CD14-positive monocyte (primary cell): ENCODE measurements at regions not wholly inside any gene's neighbourhood (a gene's known extent, or its start where the extent isn't known, plus 50 kb on each side); places are given as distances from the start of the nearest gene placed in this dataset.

Source experiments
- DNase-seq, 3 donors: peaks; one replicate each; pipeline ENCODE4 v3.0.0-alpha.2; 2011 to 2022
- H2AFZ ChIP-seq: 2 replicates; pipeline ENCODE4 v1.6.0; 2012; ENCODE audit warnings: mild to moderate bottlenecking, low read depth, low read length, inconsistent platforms; ENCODE audit not compliant: insufficient read depth, poor library complexity, severe bottlenecking
- H3K27ac ChIP-seq, 2 donors: 1 replicate in 1 of 2; 2 replicates in 1 of 2; pipeline ENCODE4 v1.5.1; 2012 to 2013; ENCODE audit warnings: low read length in 2 of 2, control low read depth in 1 of 2, inconsistent platforms in 1 of 2, low read depth in 1 of 2, mild to moderate bottlenecking in 1 of 2
- H3K27me3 ChIP-seq, 2 donors: one replicate each; pipeline versions ENCODE4 v1.6.0 to v1.6.1; 2011 to 2013; ENCODE audit warnings: low read length in 2 of 2; ENCODE audit not compliant: control insufficient read depth in 2 of 2, insufficient read depth in 2 of 2
- H3K36me3 ChIP-seq, 2 donors: replicated peaks in 1 of 2; 1 replicate in 1 of 2; 2 replicates in 1 of 2; pipeline versions ENCODE4 v1.5.1 to v1.6.1; 2012 to 2013; ENCODE audit warnings: low read length in 2 of 2, control low read depth in 1 of 2, inconsistent platforms in 1 of 2, mild to moderate bottlenecking in 1 of 2; ENCODE audit not compliant: insufficient read depth in 2 of 2, control insufficient read depth in 1 of 2
- H3K4me1 ChIP-seq, 2 donors: 1 replicate in 1 of 2; 2 replicates in 1 of 2; pipeline versions ENCODE4 v1.5.1 to v1.6.1; 2012 to 2013; ENCODE audit warnings: low read length in 2 of 2, control low read depth in 1 of 2, inconsistent platforms in 1 of 2, mild to moderate bottlenecking in 1 of 2, moderate library complexity in 1 of 2; ENCODE audit not compliant: insufficient read depth in 2 of 2, control insufficient read depth in 1 of 2
- H3K4me2 ChIP-seq: replicated peaks from 2 replicates; pipeline ENCODE3; 2012; ENCODE audit warnings: low read length, moderate library complexity, mild to moderate bottlenecking; ENCODE audit not compliant: poor library complexity, severe bottlenecking; ENCODE audit errors: extremely low read depth
- H3K4me3 ChIP-seq, 3 experiments: fragments of 200-600 bp in 1 of 3; sonication (generic) in 1 of 3; replicated peaks in 1 of 3; 1 replicate in 2 of 3; 2 replicates in 1 of 3; pipeline ENCODE4 v1.5.1; 2011 to 2013; ENCODE audit warnings: low read length in 3 of 3, mild to moderate bottlenecking in 3 of 3, control low read depth in 2 of 3, low read depth in 2 of 3, inconsistent platforms in 1 of 3, moderate library complexity in 1 of 3
- H3K79me2 ChIP-seq: 2 replicates; pipeline ENCODE4 v1.6.0; 2012; ENCODE audit warnings: mild to moderate bottlenecking, control low read depth, inconsistent platforms, low read length, moderate library complexity; ENCODE audit not compliant: insufficient read depth
- H3K9ac ChIP-seq: 2 replicates; pipeline ENCODE4 v1.6.0; 2017; ENCODE audit warnings: low read length, mild to moderate bottlenecking; ENCODE audit not compliant: insufficient read depth, poor library complexity, severe bottlenecking
- H3K9me3 ChIP-seq, 2 donors: replicated peaks in 1 of 2; 1 replicate in 1 of 2; 2 replicates in 1 of 2; pipeline versions ENCODE4 v1.5.1 to v1.6.1; 2012 to 2013; ENCODE audit warnings: low read length in 2 of 2, control low read depth in 1 of 2; ENCODE audit not compliant: control insufficient read depth in 1 of 2, insufficient read depth in 1 of 2
- H4K20me1 ChIP-seq: 2 replicates; pipeline ENCODE4 v1.6.0; 2012; ENCODE audit warnings: mild to moderate bottlenecking, low read length, control low read depth, moderate library complexity; ENCODE audit not compliant: insufficient read depth
- H3K27ac Mint-ChIP-seq, 7 donors: one replicate each; pipeline ENCODE4 v1.8.0; 2020; ENCODE audit warnings: mild to moderate bottlenecking in 7 of 7, mixed read lengths in 7 of 7, moderate library complexity in 6 of 7, inconsistent platforms in 2 of 7
- H3K27me3 Mint-ChIP-seq, 3 donors: one replicate each; pipeline ENCODE4 v1.8.0; 2021 to 2022; ENCODE audit warnings: low read depth in 3 of 3, mild to moderate bottlenecking in 3 of 3, mixed read lengths in 3 of 3, moderate library complexity in 3 of 3, inconsistent platforms in 1 of 3
- H3K36me3 Mint-ChIP-seq, 2 donors: one replicate each; pipeline ENCODE4 v1.8.0; 2020; ENCODE audit warnings: mixed read lengths in 2 of 2, inconsistent platforms in 1 of 2, mild to moderate bottlenecking in 1 of 2
- H3K4me1 Mint-ChIP-seq: one replicate; pipeline ENCODE4 v1.8.0; 2020; ENCODE audit warnings: mild to moderate bottlenecking, mixed read lengths
- H3K4me3 Mint-ChIP-seq, 2 donors: one replicate each; pipeline ENCODE4 v1.8.0; 2020; ENCODE audit warnings: mild to moderate bottlenecking in 2 of 2, mixed read lengths in 2 of 2, moderate library complexity in 1 of 2
- H3K9me3 Mint-ChIP-seq, 7 donors: one replicate each; pipeline ENCODE4 v1.8.0; 2020 to 2022; ENCODE audit warnings: mixed read lengths in 7 of 7, mild to moderate bottlenecking in 6 of 7, moderate library complexity in 6 of 7, inconsistent platforms in 2 of 7
- CTCF ChIP-seq: fragments of 200-600 bp; IDR thresholded peaks from one replicate; pipeline ENCODE4 v1.8.0; 2022; ENCODE audit warnings: antibody characterized with exemption, mild to moderate bottlenecking
- WGBS: methylation state at CpG from one replicate; pipeline ENCODE4 v1.1.5; 2013; ENCODE audit warnings: missing lambda C conversion rate; ENCODE audit not compliant: insufficient coverage; 5-methylcytosine and 5-hydroxymethylcytosine counted together
- intact Hi-C, 2 donors: fragments of 100-400 bp; cut with micrococcal nuclease; formaldehyde crosslinking; loops; one replicate each; pipeline versions ENCODE4 v1.15.0 to v1.15.1; 2023

GRCh38 chr11:50188040-50188439 lies 155.4 kb downstream of the OR4C45 start:
- no peak overlapping the region for H3K4me2 ChIP-seq
- intact Hi-C loops, result no loop called here
- H3K36me3 Mint-ChIP-seq, result no peaks in the 10 kb centered on the region
- no peak overlapping the region for H2AFZ ChIP-seq
- no peaks in the 10 kb centered on the region for H3K36me3 ChIP-seq
- no peak overlapping the region for H3K27ac ChIP-seq
- no peaks in the 10 kb centered on the region for H3K4me1 ChIP-seq
- no peak overlapping the region for H3K4me3 Mint-ChIP-seq
- DNase-seq, result no peak
- no CpG with 5 or more reads among the region's 1 CpG for WGBS
- TF ChIP-seq CTCF, result no peak
- H3K27me3 Mint-ChIP-seq, result peaks cover 0 to 1% (median 0%) of the 10 kb centered on the region in 3 donors
- peaks cover 22 to 28% of the 10 kb centered on the region in 2 donors for H3K9me3 ChIP-seq
- H3K27me3 ChIP-seq, result no peaks in the 10 kb centered on the region
- no peaks in the 10 kb centered on the region for H3K79me2 ChIP-seq
- no peak overlapping the region for H3K4me3 ChIP-seq
- H3K4me1 Mint-ChIP-seq, result no peaks in the 10 kb centered on the region
- no peaks in the 10 kb centered on the region for H4K20me1 ChIP-seq
- H3K9me3 Mint-ChIP-seq, result peaks cover 8 to 39% (median 17%) of the 10 kb centered on the region in 7 donors
- H3K27ac Mint-ChIP-seq, result no peak overlapping the region
- H3K9ac ChIP-seq, result no peak overlapping the region

DNA sequence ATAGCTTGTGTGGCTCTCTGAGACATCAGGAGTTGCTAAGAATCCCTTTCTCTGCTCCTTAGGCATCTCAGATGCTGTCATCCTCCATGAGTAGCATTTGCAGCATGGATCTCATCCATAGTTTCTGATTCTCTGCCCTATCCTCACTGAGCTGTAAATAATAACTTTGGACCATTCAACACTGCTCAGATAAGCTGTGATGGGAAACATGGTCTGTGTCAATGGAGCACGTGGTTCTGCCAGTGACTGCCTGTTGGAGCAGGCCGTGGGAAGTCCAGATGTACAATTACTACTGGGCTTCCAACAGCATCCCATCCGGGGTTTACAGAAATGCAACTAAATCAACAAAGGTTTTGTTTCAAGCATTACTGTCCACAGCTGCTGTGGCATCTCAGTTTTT lies 160.1 kb downstream of the OR4C45 start:
- no peaks in the 10 kb centered on the region for H3K27me3 ChIP-seq
- no peak overlapping the region for H3K9ac ChIP-seq
- H3K4me2 ChIP-seq, result no peak overlapping the region
- H3K36me3 ChIP-seq, result no peaks in the 10 kb centered on the region
- Mint-ChIP-seq H3K4me1 (no peaks in the 10 kb centered on the region), H3K27ac (no peak overlapping the region), H3K27me3 (peaks cover 0 to 1% (median 0%) of the 10 kb centered on the region in 3 donors), H3K36me3 (no peaks in the 10 kb centered on the region), H3K4me3 (no peak overlapping the region), H3K9me3 (peaks cover 3 to 30% (median 15%) of the 10 kb centered on the region in 7 donors)
- no peaks in the 10 kb centered on the region for H3K4me1 ChIP-seq
- 38% methylated on average over 2 of the region's 3 CpGs for WGBS
- no peaks in the 10 kb centered on the region for H4K20me1 ChIP-seq
- H3K4me3 ChIP-seq, result no peak overlapping the region
- H3K27ac ChIP-seq, result no peak overlapping the region
- H2AFZ ChIP-seq, result no peak overlapping the region
- no peaks in the 10 kb centered on the region for H3K79me2 ChIP-seq
- no peak for DNase-seq
- intact Hi-C loops, result no loop called here
- TF ChIP-seq CTCF, result no peak
- H3K9me3 ChIP-seq, result peaks cover 7 to 14% of the 10 kb centered on the region in 2 donors
